Neuron (in vitro differentiated cells): ENCODE measurements at regions not wholly inside any gene's neighbourhood (a gene's known extent, or its start where the extent isn't known, plus 50 kb on each side); places are given as distances from the start of the nearest gene placed in this dataset.

Source experiments
- H2AFZ ChIP-seq: one replicate; pipeline ENCODE4 v1.6.1; 2013; ENCODE audit warnings: low read depth, mild to moderate bottlenecking, inconsistent platforms, low read length, moderate library complexity
- H3K27me3 ChIP-seq: one replicate; pipeline ENCODE4 v1.6.1; 2013; ENCODE audit warnings: low read length; ENCODE audit not compliant: insufficient read depth
- H3K36me3 ChIP-seq: one replicate; pipeline ENCODE4 v1.6.1; 2013; ENCODE audit warnings: low read length; ENCODE audit not compliant: insufficient read depth
- H3K4me1 ChIP-seq: one replicate; pipeline ENCODE4 v1.6.1; 2013; ENCODE audit warnings: low read length; ENCODE audit not compliant: insufficient read depth
- H3K4me3 ChIP-seq: 2 replicates; pipeline ENCODE4 v1.5.1; 2013; ENCODE audit warnings: mild to moderate bottlenecking, low read length, moderate library complexity
- H3K9me3 ChIP-seq: one replicate; pipeline ENCODE4 v1.6.1; 2013; ENCODE audit warnings: low read length

DNA sequence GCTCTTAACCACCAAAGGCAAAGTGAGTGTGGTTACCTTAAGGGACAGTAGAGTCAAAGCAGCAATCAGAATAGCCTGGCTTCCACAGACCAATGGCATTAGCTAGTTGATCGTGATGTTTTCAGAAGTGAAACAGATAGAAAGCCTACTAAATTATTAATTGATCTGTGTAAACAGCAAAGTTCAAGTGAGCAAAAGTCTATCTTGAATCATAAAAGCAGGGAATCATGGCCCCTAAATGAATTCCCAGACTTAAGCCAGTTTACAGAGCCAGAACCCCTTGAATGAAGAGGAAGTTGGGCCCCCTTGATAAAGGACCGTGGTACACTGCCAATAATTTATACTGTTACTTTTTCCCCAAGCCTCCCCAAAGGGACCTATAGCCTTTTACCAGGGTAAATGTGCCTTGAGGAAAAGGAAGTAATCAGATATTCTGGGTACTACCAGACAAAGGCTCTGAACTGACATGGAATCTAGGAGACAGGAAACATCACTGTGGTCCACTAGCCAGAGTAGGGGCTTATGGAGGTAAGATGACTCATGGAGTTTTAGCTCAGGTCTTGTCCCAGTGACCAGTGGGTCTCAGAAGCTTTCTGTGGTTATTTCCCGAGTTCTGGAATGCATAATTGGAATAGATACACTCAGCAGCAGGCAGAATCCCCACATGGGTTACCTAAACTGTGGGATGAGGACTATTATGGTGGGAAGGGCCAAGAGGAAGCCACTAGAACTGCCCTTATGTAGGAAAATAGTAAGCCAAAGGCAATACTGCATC, 317.5 kb downstream of the CD83 start:
- H3K9me3 ChIP-seq = no peaks in the 10 kb centered on the region
- H3K4me3 ChIP-seq = no peak overlapping the region
- no peaks in the 10 kb centered on the region for H3K36me3 ChIP-seq
- H2AFZ ChIP-seq = no peak overlapping the region
- no peaks in the 10 kb centered on the region for H3K4me1 ChIP-seq
- no peaks in the 10 kb centered on the region for H3K27me3 ChIP-seq

DNA sequence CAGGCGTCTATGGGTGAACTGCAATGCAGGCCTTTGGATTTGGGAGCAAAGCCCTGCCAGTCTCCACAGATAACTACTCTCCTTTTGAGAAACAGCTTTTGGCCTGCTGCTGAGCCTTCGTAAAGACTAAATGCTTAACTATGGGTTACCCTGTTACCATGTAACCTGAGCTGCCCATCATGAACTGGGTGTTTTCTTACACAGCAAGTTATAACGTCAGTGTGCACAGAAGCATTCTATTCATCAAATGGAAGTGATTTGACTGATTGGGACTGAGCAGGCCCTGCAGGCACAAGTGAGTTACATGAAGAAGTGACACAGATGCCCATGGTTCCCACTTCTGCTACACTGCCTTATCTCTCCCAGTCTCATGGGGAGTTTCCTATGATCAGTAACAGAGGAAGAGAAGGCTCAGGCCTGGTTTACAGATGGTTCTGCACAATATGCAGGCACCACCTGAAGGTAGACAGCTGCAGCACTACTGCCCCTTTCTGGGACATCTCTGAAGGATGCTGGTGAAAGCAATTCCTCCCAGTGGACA, 319.1 kb downstream of the CD83 start:
- H3K4me3 ChIP-seq = no peak overlapping the region
- H3K4me1 ChIP-seq = peaks cover 6% of the 10 kb centered on the region
- H3K27me3 ChIP-seq = no peaks in the 10 kb centered on the region
- no peaks in the 10 kb centered on the region for H3K9me3 ChIP-seq
- H3K36me3 ChIP-seq = no peaks in the 10 kb centered on the region
- H2AFZ ChIP-seq = no peak overlapping the region

DNA sequence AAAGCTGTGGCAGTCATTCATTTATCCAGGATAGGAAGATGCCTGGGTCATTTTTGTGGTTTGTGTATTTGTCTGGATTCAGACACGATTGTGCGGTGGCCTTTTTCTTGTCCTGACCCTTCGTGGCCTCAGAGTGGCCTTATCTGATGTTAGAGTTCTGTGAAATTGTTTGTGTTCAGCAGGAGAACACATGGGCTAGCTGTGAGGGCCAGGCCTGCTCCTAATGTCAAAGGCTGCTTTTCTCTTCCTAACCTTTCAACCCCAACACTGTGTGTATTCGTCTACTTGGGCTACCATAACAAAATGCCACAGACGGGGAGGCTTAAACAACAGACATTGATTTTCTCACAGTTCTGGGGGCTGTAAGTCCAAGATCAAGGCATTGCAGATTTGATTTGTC, 321.8 kb downstream of the CD83 start:
- Histone ChIP-seq H2AFZ (no peak overlapping the region), H3K9me3 (no peaks in the 10 kb centered on the region), H3K4me3 (no peak overlapping the region), H3K4me1 (peaks cover 8% of the 10 kb centered on the region), H3K27me3 (no peaks in the 10 kb centered on the region), H3K36me3 (no peaks in the 10 kb centered on the region)

DNA sequence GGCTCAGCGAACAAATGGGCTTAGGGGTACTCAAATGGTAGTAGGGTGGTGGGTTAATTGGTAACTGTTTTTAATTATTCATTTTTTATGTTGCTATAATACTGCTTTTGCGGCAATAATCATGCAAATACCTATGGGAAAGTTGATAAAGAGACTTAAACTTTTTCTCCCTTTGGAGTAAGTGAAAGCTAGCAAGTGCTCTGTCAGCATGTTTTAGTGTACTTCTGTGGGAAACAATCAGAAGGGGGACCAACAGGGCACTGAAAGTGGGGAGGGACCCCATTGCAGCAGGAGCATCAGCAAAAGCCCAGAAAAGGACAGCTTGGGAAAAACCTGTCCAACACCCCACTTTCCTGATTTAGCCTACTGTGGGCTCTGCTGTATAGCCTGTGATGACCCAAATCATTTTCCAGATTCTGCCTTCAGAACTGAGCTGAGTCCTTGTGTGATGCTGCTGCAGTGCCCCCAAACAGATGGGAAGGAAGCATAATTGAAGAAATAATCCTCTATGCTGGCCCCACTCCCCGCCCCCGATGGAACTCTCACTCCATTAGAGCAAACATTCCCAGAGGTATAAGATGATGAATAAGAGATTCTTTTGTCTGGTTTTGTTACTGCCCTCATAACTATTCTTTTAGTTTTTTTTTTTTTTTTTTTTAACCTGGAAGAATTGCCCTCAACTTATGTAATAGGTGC, 322.8 kb downstream of the CD83 start:
- Histone ChIP-seq H2AFZ (no peak overlapping the region), H3K27me3 (no peaks in the 10 kb centered on the region), H3K4me3 (no peak overlapping the region), H3K9me3 (no peaks in the 10 kb centered on the region), H3K4me1 (peaks cover 8% of the 10 kb centered on the region), H3K36me3 (no peaks in the 10 kb centered on the region)

DNA sequence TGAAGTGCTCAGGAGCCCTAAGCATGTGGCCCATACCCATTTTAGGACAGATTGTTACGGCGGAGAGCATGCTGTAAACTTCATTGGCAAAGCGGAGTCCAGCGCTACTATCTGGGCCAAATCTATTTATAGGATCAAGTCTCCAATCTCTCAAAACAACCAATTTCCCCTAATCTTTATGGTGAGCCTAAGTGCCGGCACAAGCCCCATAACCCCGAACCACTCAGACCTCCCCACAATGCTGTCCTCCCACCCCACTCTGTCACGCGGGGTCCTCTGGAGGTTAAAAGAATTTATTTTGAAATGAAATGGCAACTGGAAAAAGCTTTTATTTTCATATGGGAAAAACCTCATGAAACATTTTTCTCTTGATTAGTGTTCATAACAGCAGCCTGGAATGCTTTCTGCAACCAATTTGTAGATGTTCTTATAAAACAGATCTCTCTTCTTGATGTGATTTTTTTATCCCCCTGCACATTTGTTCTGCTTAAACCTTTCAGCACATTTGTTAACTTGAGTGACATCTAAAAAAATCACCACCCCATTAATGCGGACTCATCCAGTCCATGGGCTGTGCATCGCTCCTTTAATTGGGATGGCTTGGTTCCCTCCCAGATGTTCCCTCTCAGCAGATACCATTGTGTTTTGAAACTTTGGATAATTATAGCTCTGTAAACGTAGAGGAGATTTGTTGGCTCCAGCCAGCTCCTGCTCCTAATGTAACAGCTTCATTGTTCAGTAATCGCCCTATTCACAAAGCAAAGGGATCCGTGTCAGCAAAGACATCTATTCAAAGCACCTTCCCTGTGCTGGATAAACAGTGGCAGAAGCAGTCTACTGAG, 323.6 kb downstream of the CD83 start:
- H3K36me3 ChIP-seq = no peaks in the 10 kb centered on the region
- H3K27me3 ChIP-seq = no peaks in the 10 kb centered on the region
- no peak overlapping the region for H3K4me3 ChIP-seq
- no peaks in the 10 kb centered on the region for H3K9me3 ChIP-seq
- H3K4me1 ChIP-seq = peaks cover 8% of the 10 kb centered on the region
- H2AFZ ChIP-seq = no peak overlapping the region

DNA sequence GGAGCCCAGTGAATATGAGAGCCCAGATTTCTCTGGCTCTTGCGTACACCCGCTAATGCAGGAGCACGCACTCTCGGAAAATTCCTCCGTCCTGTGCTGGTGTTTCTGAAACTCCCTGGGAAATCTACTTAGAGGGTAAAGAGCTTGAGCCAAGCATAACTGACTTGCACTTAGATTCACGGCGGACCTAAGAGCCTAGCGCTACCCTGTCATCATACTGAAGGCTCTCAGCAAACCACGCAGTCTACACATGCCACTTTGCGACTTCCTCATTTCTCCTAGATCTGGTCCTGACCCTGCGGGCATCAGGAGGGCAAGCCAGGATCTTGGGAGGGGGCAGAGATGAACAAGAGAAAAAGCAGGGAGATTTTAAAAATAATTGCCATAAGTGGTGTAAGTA, 324.7 kb downstream of the CD83 start:
- H3K9me3 ChIP-seq = no peaks in the 10 kb centered on the region
- peaks cover 8% of the 10 kb centered on the region for H3K4me1 ChIP-seq
- no peaks in the 10 kb centered on the region for H3K27me3 ChIP-seq
- no peaks in the 10 kb centered on the region for H3K36me3 ChIP-seq
- no peak overlapping the region for H2AFZ ChIP-seq
- no peak overlapping the region for H3K4me3 ChIP-seq

DNA sequence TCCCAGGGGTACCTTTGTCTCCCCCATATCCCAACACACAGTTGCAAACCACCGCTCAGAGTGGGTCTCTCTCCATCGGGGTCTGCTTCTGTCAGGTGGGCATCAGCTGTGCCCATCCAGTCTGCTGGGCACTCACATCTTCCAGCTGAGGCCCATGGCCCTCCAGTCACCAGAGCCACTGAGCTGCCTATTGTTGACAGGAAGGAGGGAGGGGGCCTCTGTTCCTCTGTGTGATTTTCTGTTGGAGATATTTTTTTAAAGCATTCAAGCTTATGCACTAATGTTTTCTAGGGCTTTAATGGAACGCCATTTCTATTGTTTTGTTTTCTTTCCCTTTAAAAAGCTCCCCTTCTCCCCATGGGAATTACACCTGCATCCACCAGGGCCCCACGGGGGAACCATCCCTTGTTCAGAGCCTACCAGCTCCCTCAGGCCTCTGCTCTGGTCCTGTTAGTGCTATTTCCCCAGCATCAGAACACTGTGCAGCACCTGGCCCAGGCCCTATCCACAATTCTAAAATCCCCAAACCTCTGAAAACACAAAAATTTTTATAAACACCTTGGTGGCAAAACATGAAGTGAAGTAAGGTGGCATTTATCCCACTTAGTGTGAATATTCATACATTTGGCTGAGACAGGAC, 326.2 kb downstream of the CD83 start:
- Histone ChIP-seq H3K9me3 (no peaks in the 10 kb centered on the region), H3K4me3 (no peak overlapping the region), H3K4me1 (peaks cover 8% of the 10 kb centered on the region), H2AFZ (no peak overlapping the region), H3K36me3 (no peaks in the 10 kb centered on the region), H3K27me3 (no peaks in the 10 kb centered on the region)

DNA sequence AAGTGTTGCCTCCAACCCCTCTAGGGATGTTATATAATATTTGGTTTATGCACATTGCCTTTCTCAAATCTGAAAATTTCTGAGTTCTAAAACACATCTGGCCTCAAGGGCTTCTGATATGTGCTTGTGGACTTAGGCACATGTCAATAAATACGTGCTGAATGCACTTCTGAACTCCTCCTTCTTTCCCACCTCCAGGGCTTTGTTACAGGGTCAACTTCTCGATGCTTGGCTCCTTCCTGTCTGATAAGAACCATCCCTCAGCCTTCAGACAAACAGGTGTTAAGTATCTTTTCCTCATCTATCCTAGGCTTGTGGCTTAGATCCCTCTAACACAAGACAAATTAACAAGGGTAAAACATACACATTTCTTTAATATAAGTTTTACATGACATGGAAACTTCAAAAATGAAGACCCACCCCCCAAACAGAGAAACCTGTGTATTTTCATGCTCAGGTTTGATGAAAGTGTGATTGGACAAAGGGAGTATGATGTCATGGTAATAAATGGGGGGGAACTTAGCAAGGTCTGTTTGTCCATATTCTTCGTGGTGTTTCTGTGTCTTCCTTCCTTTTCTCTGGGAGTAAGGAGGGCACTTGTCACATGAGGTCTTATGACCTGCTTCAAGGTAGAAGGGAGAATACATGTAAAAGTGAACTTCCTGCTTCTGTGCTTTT, 326.9 kb downstream of the CD83 start:
- no peaks in the 10 kb centered on the region for H3K27me3 ChIP-seq
- H3K4me3 ChIP-seq = no peak overlapping the region
- H3K4me1 ChIP-seq = peaks cover 9% of the 10 kb centered on the region

DNA sequence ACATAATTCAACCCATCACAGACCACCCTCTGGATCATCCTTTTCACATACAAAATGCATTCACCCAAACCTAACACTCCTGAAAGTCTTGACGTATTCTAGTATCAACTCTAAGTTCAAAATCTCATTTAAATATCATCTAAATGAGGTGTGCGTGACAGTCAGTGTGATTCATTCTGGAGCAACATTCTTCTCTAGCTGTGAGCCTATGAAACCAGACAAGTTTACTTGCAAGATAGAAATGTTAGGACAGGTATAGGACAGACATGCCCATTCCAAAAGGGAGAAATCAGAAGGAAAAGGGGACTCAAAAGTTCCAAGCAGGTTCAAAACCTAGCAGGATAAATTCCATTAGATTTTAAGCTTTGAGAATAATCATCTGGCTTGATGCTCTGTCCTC, 329.7 kb downstream of the CD83 start:
- no peaks in the 10 kb centered on the region for H3K9me3 ChIP-seq
- no peak overlapping the region for H3K4me3 ChIP-seq
- peaks cover 5% of the 10 kb centered on the region for H3K27me3 ChIP-seq
- no peak overlapping the region for H2AFZ ChIP-seq
- H3K36me3 ChIP-seq = no peaks in the 10 kb centered on the region
- peaks cover 8% of the 10 kb centered on the region for H3K4me1 ChIP-seq

More for the DNA sequence above, 326.9 kb downstream of the CD83 start:
- H3K36me3 ChIP-seq = no peaks in the 10 kb centered on the region
- H2AFZ ChIP-seq = no peak overlapping the region
- no peaks in the 10 kb centered on the region for H3K9me3 ChIP-seq

DNA sequence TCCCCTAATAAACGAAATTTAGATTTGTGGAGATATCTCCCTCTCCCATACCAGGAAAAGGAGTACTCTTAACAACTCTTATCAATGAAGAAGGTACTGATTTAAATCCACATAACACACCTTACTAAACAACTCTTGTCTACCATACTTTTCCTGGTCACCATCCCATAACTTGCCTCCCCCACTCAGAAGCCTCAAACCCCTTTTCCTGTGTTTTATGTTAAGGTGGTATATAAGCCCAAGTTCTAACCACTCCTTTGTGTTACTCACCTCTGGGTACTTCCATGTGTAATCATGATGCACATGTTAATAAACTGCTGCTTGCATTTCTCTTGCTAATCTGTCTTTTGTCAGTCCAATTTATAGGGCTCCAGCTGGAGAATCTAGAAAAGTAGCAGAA, 330.7 kb downstream of the CD83 start:
- no peak overlapping the region for H2AFZ ChIP-seq
- H3K9me3 ChIP-seq = no peaks in the 10 kb centered on the region
- H3K27me3 ChIP-seq = peaks cover 5% of the 10 kb centered on the region
- H3K4me1 ChIP-seq = peaks cover 8% of the 10 kb centered on the region
- no peak overlapping the region for H3K4me3 ChIP-seq
- no peaks in the 10 kb centered on the region for H3K36me3 ChIP-seq

DNA sequence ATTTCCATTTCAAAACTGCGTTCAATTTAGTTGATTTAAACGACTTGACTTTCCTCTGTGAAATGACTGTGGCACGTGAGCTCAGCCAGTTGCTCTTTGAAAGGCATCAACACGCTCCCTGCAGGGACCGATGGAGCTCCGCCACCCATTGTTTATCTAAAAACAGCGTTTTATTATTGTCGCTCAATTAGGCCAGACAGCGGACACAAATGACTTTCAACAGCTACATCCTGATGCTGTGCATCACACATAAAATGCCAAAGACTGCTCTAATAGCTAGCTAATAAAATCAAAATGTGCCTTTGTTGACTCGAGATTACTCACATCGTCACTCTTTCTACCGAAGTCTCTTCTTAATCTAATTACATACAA, 332.5 kb downstream of the CD83 start:
- H3K4me1 ChIP-seq = peaks cover 8% of the 10 kb centered on the region
- H3K4me3 ChIP-seq = no peak overlapping the region

DNA sequence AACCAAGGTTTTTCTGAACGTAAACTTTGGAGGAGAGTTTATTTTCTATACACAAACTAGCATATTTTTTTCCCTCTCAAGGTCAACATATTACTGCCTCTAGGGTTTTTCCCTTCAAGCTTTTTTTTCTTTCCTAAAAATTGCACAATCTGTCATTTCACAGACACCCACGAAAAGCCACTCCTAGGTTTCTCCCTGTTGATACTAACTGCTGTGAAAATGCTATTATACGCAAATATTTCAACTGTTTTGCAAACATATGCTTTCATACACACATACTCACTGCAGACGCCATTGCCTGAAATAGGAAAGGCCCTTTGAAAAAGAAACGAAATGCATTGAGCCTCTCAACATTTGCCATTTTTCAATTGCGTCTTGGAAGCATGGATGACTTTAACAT, 333.0 kb downstream of the CD83 start:
- H3K4me1 ChIP-seq = peaks cover 8% of the 10 kb centered on the region
- H3K36me3 ChIP-seq = no peaks in the 10 kb centered on the region
- no peaks in the 10 kb centered on the region for H3K9me3 ChIP-seq
- peaks cover 5% of the 10 kb centered on the region for H3K27me3 ChIP-seq
- H3K4me3 ChIP-seq = no peak overlapping the region
- H2AFZ ChIP-seq = no peak overlapping the region

More for the DNA sequence above, 332.5 kb downstream of the CD83 start:
- Histone ChIP-seq H3K27me3 (peaks cover 5% of the 10 kb centered on the region), H3K36me3 (no peaks in the 10 kb centered on the region), H3K9me3 (no peaks in the 10 kb centered on the region), H2AFZ (no peak overlapping the region)
